HG02870 (cell line): ENCODE measurements at regions not wholly inside any gene's neighbourhood (a gene's known extent, or its start where the extent isn't known, plus 50 kb on each side); places are given as distances from the start of the nearest gene placed in this dataset.
"Not testable (repeated sequence)": the region's sequence is repeated elsewhere in the genome, so short reads cannot be mapped to it uniquely, and the experiment has no call there.

Experiments used
- ATAC-seq: cut with Tn5 transposase; IDR thresholded peaks from one replicate; pipeline ENCODE4 v1.9.1; 2021; ENCODE audit warnings: mild to moderate bottlenecking, moderate library complexity; ENCODE audit not compliant: unreplicated experiment

DNA sequence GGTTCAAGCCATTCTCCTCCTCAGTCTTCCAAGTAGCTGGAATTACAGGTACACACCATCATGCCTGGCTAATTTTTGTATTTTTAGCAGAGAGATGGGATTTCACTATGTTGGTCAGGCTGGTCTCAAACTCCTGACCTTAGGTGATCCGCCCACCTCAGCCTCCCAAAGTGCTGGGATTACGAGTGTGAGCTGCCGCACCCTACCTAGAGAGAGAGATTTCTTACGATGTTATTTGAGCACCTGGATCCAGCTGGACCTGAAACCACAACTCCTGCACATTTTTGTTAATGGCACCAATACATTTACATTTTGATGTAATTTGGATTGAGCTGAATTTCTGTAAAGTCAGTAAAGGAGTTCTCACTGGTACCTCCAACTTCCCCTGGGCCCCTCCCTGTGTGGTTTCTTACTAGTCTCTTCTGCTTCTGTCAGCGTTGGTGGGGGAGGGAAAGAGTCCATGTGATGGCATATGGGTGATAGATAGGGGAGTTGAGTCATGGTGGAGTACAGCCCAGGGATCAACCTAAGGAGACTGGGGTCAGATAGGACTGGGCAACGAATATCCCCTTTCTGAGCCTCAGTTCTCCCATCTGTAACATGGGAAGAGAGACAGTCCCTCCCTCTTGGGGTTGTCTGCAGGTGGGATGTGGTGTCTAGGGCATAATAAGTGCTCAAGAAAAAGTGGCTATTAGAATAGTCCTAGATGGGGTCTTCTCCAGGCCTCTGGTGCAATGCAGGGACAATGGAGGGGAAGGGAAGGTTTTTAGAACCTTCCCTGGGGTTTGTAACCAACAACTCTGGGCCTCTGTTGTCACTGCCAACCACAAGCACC lies 83.3 kb upstream of the MED13L start:
- no peak for ATAC-seq

DNA sequence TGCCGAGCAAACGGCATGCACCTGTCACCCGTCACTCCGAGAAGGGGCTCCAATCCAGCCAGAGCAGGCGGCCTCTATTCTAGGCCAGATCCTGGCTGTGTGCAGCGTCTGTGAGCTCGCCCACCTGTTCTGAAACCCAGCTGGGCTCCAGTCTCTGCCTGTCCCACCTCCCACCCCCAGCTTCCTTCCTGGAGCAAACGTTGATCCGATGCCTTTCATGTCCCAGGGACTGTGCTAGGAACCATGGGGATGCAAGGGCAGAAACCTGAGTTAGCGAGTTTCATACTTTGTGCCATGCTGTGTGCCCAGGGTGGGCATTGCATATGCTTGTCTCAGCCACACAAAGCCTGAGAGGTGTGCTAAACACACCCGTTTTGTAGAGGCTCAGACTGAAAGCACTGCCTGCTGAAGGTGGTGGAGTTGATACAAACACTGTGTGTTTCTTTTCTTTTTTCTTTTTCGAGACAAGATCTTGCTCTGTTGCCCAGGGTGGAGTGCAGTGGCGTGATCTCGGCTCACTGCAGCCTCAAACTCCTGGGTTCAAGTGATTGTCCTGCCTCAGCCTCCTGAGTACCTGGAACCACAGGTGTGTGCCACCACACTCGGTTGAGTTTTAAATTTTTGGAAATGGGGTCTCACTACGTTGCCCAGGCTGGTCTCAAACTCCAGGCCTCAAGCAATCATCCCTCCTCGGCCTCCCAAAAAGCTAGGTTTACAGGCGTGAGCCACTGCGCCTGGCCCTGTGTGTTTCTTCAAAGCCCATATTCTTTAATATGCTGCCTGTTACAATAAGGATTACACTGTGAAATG lies 84.1 kb upstream of the MED13L start:
- ATAC-seq, result no peak

DNA sequence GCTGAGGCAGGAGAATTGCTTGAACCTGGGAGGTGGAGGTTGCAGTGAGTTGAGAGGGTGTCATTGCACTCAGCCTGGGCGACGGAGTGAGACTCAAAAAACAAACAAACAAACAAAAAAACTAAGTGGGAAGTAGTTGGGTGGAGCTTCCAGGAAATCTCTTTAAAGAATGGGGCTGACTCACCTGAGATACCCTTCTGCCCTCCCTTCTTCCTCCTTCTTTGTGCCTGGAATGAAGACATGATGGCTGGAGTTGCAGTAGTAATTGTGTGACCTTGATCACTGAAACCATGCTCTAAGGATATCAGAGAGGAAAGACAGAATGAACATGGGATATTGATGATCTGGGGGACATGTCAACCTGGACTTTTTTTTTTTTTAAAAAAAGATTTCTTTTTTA lies 87.6 kb upstream of the MED13L start:
- no peak for ATAC-seq

DNA sequence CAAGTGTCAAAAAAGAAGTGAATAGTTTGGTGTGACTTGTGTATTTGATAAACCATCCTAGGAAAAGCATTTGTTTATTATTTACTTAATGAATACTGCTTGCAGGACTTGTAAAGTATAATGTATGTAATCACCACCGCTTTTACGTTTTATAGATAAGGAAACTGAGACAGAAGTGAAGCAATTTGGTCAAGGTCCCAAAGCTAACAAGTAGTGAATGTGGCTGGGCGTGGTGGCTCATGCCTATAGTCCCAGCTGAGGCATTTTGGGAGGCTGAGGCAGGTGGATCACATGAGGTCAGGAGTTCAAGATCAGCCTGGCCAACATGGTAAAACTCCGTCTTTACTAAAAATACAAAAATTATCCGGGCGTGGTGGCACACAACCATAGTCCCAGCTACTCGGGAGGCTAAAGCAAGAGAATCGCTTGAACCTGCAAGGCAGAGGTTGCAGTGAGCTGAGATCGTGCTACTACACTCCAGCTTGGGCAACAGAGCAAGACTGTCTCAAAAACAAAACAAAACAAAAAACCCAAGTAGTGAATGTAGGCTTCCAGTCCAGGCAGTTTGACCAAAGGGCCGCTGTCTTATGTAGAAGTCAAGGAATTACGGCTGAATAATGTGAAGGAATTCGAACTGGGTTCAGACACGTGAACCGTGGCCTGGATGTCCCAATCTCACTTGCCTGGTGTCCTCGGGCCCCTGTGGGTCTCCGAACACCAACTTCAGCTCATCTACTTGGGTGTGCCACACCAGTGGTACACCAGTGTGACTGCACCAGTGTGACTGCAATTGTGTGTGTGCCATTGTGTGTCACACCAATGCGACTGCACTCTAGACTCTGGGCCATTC lies 88.3 kb upstream of the MED13L start:
- ATAC-seq, result no peak

DNA sequence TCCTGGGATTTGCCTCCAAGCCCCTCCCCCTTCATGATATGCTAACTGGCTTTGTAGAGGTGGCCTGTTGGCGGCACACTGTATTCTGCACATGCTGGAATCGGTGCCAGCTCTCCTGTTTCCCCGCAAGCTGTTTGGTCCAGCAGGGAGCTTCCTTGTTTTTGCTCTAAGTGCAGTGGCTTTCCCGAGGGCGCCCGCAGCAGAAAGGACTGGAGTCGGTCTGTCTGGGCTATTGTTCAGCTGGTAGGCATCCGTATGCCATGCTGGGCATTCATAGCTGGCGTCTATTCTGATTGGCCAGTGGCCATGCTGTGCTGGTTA lies 88.9 kb upstream of the MED13L start:
- no peak for ATAC-seq

DNA sequence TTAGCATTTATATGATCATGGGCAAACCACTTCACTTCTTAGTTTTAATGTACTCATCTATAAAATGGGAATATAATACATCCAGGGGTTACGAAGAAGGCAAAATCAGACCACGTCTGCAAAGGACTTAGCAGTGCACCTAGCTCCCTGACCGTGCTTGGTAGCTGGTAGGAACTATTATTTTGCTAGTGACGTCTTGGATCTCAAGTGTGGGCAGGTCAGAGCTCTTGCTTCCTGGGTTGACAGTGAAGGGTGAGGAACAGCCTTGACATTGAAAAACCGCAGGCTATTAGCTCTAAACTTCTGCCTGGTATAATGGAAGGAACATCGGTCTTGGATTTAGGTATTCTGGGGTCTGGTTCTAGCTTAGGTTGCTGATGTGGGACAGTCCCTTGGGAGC lies 89.3 kb upstream of the MED13L start:
- no peak for ATAC-seq

DNA sequence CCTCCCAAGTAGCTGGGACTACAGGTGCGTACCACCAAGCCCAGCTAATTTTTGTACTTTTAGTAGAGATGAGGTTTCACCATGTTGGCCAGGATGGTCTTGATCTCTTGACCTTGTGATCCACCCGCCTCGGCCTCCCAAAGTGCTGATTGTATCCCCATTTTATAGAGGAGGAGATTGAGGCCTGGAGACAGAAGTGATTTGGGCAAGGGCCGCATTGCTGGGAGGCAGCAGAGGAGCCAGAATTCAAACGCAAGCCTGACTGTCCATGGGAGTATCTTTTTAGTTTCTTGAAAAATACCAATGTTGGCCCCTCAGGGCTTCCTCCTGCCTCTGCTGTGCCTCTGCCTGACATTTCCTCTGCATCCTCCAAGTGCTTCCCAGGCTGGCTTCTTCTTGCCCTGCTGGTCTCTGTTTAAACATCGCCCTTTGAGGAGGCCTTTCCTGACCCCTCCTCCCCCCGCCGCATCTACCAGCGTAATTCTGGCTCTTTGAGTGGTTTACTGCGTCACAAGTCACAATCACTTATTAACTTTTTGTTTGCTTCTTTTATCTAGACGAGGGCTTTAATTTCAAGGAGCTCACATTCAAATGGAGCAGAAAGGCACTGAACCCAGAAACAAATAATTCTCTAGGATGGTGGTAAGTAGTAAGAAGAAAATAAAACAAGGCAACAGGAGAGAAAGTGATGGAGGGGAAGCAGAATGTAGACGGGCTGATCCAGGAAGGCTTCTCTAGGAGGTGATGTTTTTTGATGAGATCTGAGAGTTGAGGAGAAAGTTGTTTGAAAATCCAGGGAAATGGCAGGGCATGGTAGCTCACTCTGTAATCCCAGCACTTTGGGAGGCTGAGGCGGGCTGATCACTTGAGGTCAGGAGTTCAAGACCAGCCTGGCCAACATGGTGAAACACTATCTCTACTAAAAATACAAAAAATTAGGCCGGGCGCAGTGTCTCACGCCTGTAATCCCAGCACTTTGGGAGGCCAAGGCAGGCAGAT lies 91.0 kb upstream of the MED13L start:
- ATAC-seq, result no peak

DNA sequence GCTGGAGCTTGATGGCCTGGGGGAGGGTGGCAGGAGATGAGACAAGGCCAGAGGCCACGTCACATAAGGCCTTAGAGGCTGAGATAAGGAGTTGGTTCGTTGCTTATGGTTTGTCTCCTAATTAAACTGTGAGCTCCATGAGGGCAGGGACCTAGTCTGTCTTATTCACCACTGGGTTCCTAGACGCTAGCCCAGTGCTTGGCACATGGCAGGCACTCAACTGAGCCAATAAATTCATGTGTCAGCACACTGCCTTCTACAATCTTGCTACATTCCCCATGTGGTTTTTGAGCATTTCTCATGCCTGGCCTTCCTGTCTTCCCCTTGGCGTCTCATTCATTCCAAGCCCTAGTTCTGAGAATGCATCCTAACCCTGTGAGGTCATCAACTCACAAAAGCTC lies 92.5 kb upstream of the MED13L start:
- no peak for ATAC-seq

DNA sequence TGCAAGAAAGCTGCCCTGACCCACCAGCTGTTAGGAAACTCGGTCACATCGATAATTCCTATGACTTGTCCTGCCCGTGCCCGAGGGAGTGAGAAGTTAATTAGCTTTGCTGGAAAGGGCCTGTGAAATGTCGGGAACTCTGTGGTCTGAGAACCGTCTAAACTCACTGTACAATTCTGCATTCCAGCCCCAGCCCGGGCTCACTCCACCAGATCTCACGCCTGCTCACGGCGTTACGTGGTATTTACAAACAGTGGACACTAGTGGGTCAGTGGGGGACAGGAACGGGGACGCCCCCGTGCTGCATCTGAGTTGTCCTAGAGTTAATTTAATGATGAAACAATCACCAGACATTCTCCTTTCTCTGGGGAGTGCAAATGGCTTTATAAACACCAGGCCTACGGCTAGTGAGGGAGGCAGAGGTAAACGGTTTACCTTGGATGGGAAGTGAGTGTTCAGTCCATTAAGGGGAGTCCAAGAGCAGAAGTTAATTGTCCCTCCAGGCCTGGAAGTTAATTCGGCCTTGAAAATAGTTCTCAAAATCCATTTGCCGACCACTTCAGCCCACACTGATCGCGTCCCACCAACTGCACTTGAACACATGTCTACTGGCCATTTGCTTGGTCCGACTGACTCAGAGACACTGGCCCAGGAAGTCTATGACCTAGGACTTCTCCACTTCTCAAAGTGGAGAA lies 93.5 kb upstream of the MED13L start:
- ATAC-seq, result no peak

DNA sequence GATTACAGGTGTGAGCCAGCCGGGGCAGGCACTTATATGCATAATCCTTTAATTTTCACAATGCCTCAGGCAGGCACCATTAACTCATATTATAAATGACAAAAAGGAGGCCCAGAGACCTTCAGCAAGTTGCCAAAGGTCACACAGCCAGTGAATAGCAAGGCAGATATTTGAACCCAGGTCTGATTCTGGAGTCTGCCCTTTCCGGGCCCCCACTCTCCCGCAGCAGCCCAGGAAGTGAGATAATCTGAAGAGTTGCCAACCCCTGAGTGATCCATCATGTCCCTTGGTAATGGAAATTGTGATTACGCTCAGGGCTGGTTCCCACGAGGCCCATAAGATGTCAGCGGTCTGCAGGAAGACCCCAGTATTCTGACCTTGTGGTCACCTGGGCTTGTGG lies 95.3 kb upstream of the MED13L start:
- no peak for ATAC-seq

DNA sequence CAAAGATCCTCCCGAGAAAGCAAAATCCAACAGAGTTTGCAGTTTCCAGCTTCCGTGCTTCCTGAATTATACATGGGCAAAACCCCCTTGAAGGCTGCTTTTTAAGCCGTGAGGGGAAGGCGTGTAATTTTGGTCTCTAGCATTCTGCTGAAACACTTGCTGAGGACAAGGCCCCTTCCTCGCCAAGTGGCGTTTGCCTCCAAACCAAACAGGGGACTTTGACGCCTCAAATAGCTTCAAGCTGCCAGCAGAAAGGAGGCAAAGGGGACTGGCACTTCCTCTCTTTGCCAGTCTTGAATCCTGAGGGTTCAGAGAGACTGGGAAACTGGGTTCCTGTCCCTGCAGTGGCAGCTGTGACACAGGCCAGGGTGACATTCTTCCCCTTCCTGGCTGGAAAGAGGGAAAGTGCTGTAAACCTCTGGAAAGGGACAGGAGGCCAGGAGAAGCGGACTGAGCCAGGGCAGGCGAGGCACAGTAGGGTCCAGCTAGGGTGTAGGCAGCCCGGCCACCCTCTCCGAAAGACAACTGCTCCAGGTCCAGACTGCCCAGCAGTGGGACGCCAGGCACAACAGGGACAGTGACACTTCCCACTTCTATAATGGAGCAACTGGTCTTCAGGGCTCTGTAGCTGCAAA lies 96.2 kb upstream of the MED13L start:
- ATAC-seq, result no peak

DNA sequence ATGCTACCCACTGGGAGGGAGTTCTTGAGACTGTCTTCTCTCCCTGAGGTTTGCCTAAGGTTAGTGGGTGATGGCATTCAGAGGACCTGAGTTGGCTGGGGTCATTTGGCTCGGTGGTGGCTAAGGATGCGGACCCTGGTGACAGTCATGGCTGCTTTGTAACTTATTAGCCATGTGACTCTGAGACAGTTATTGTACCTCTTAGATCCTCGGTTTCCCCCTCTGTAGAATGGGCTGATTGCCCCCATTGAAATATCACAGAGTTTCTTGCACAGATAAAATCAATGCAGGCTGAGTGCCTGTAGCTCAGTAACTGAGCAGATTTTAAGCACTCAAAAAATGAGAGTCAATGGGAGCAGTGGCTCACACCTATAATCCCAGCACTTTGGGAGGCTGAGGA lies 96.7 kb upstream of the MED13L start:
- ATAC-seq, result no peak

DNA sequence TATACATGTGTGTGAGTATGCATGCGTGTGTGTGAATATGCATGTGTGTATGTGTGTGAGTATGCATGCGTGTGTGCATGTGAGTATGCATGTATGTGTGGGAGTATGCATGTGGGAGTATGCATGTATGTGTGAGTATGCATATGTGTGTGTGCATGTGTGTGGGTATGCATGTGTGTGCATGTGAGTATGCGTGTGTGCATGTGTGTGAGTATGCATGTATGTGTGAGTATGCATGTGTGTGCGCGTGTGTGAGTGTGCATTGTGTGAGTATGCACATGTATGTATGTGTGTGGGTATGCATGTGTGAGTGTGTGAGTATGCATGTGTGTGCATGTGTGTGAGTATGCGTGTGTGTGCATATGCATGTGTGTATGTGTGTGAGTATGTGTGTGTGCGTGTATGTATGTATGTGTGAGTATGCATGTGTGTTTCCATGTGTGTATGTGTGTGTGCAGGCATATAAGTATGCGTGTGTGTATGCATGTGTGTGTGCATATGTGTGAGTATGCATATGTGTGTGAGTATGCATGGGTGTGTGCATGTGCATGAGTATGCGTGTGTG lies 97.9 kb upstream of the MED13L start:
- ATAC-seq, result no peak

DNA sequence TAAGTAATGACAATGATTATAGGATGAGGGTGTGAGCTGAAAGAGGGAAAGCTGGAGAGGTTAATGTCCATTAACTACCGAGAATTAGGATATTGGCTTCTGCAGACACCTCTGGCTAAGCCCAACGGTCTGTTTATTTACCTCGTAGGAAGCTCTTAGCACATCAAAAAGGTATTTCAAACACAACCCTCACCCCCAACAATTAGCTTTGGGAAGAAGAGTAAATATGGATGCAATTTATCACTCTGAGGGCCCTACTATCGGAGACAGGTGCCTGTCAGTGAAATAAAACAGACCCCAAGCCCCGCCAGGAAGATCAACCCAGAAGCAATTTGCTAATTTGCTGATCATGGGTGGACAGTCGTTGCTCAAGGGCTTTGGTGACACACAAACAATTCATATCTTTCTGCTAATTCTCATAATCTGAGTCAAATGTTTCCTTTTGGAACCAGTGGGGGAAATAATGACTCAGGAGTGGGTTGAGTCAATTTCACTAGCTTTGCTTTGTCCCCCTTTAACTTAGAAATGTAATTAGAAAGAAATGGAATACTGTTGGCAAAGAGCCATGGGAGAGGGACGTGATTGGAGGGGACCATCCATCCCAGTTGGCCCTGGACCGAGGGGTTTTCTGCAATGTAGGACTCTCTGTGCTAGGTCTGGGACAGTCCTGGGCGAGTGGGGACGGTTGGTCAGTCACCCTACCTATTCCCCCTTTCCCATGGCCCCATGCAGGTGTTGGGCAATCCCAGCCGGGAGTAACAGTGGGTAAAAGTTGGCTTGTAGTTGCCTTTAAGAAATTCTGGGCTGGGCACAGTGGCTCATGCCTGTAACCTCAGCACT lies 99.1 kb upstream of the MED13L start:
- ATAC-seq, result no peak

DNA sequence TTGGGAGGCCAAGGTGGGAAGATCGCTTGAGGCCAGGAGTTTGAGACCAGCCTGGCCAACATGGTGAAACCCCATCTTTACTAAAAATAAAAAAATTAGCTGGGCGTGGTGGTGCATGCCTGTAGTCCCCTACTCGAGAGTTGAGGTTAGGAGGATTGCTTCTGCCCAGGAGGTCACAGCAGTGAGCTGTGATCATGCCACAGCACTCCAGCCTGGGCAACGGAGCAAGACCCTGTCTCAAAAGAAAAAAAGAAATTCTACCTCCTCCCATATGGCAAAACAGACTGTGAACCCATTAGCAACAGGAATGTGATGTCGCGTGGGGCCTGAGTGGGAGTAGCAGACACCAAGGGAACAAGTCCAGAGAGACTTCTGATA lies 99.7 kb upstream of the MED13L start:
- ATAC-seq, result not testable (repeated sequence)

DNA sequence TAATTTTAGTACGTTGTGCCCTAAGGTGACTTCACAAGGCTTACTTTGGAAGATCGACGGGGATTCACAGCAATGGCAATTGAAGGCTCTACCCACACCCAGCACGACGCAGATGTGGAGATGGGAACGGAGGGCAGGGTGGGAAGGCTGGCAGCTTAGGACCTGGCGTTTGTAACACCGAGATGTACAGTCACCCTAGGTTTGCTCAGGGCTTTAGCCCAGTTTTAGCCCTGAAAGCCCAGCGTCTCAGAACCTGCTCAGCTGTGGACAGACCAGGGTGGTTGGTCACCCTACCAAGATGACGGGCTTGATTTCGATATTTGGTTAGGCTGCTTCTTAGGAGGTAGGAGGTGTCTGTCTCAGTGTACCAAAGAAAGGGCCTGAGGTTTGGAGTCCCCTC lies 100.5 kb upstream of the MED13L start:
- no peak for ATAC-seq

DNA sequence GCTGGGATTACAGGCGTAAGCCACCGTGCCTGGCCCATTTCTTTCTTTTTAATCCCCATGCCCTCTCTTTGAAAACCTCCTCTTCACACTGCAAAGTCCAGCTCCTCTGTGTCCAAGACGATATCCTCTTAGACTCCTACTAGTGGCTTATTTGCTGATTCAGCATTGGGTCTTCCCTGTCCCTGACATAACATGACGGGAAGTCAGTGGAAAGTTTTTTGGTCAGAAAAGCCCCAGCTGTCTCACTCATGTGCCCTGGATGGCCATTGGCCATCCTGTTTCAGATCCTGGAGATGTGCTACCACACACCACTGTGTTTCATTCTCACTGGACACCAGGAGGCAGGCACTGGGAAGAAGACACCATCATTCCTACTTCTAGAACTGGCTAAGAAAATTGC lies 102.6 kb upstream of the MED13L start:
- ATAC-seq, result no peak

DNA sequence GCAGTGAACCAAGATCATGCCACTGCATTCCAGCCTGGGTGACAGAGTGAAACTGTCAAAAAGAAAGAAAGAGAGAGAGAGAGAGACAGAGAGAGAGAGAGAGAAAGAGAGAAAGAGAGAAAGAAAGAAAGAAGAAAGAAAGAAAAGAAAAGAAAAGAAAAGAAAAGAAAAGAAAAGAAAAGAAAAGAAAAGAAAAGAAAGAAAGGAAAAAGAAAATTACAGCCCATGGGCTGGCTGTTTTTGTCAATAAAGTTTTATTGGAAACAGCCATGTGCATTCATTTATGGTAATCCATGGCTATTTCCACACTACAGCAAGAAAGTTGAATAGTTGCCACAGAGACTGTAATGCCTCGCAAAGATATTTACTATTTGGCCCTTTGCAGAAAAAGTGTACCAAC lies 103.2 kb upstream of the MED13L start:
- not testable (repeated sequence) for ATAC-seq
